HepG2 (cell line): ENCODE measurements at regions not wholly inside any gene's neighbourhood (a gene's known extent, or its start where the extent isn't known, plus 50 kb on each side); places are given as distances from the start of the nearest gene placed in this dataset.

Source experiments
- ATAC-seq: fragments of 200-7000 bp; cut with Tn5 transposase; 3 replicates; pipeline ENCODE4 v1.9.1; 2020; ENCODE audit warnings: mild to moderate bottlenecking, moderate library complexity
- BruUV-seq: library from RNA; stranded (reverse); fragments of 400-500 nt; replicated peaks from 2 replicates; lab custom pipeline; 2021; lab: Mats Ljungman, UMichigan
- CTCF ChIA-PET: fragments of 300-600 bp; formaldehyde crosslinking; extraction: SDS; loops from one replicate; lab custom pipeline; 2021; ENCODE audit warnings: low total read pairs, inconsistent platforms, low intra/inter-chr PET ratio; lab: Yijun Ruan, JAX
- POLR2A ChIA-PET: fragments of 350-600 bp; sonication (Branson Sonifier 250); formaldehyde crosslinking; loops from one replicate; lab custom pipeline; 2020; ENCODE audit warnings: antibody characterized with exemption, inconsistent platforms; lab: Yijun Ruan, JAX
- DNase-seq: peaks from one replicate; pipeline ENCODE4 v3.0.0-alpha.2; 2015; ENCODE audit warnings: low spot score
- FAIRE-seq: peaks from 3 replicates; lab custom pipeline; 2011; peaks lifted over from hg19 to GRCh38; lab: Jason Lieb, UNC
- H2AFZ ChIP-seq: one replicate; pipeline ENCODE4 v1.6.1; 2011; ENCODE audit warnings: low read length, inconsistent platforms
- H3K27ac ChIP-seq: fragments of 300-600 bp; 3 replicates; pipeline ENCODE4 v1.8.0; 2011; ENCODE audit warnings: mixed run types, mild to moderate bottlenecking, mixed read lengths, low read length, inconsistent platforms; ENCODE audit not compliant: insufficient read depth; ENCODE audit errors: extremely low read length
- H3K27me3 ChIP-seq, 2 experiments: fragments of 200-600 bp in 1 of 2; 2 replicates in 1 of 2; 3 replicates in 1 of 2; pipeline versions ENCODE4 v1.6.0 to v1.8.0; 2011; ENCODE audit warnings: low read length in 2 of 2, mild to moderate bottlenecking in 2 of 2, moderate library complexity in 2 of 2, inconsistent platforms in 1 of 2; ENCODE audit not compliant: insufficient read depth in 2 of 2, control insufficient read depth in 1 of 2
- H3K36me3 ChIP-seq, 2 experiments: fragments of 200-600 bp in 1 of 2; replicated peaks in 1 of 2; 2 replicates in 1 of 2; 3 replicates in 1 of 2; pipeline versions ENCODE4 v1.5.1 to v1.8.0; 2011; ENCODE audit warnings: low read length in 2 of 2, inconsistent platforms in 1 of 2; ENCODE audit not compliant: insufficient read depth in 2 of 2, control insufficient read depth in 1 of 2
- H3K4me1 ChIP-seq: 2 replicates; pipeline ENCODE4 v1.5.1; 2012; ENCODE audit warnings: low read length, inconsistent platforms; ENCODE audit not compliant: insufficient read depth
- H3K4me2 ChIP-seq: 2 replicates; pipeline ENCODE4 v1.6.0; 2011; ENCODE audit warnings: low read depth, low read length, inconsistent platforms
- H3K4me3 ChIP-seq, 3 experiments: fragments of 200-600 bp in 1 of 3; sonication (generic), shearing (Covaris generic) in 1 of 3; replicated peaks in 1 of 3; 2 replicates each; pipeline ENCODE4 v1.5.1; 2011 to 2016; ENCODE audit warnings: low read length in 3 of 3, inconsistent platforms in 2 of 3, low read depth in 2 of 3, mild to moderate bottlenecking in 2 of 3, control low read depth in 1 of 3, mixed read lengths in 1 of 3; ENCODE audit not compliant: insufficient read depth in 1 of 3
- H3K79me2 ChIP-seq: one replicate; pipeline ENCODE4 v1.6.1; 2011; ENCODE audit warnings: low read length, inconsistent platforms; ENCODE audit not compliant: insufficient read depth
- H3K9ac ChIP-seq: 2 replicates; pipeline ENCODE4 v1.6.0; 2011; ENCODE audit warnings: mild to moderate bottlenecking, low read depth, low read length, inconsistent platforms; ENCODE audit not compliant: insufficient read depth
- H3K9me3 ChIP-seq: 2 replicates; pipeline ENCODE4 v1.5.1; 2012; ENCODE audit warnings: mild to moderate bottlenecking, low read length
- H4K20me1 ChIP-seq: 2 replicates; pipeline ENCODE4 v1.6.0; 2011; ENCODE audit warnings: inconsistent platforms, mild to moderate bottlenecking, low read length, moderate library complexity; ENCODE audit not compliant: insufficient read depth
- SMARCC2 ChIP-seq: fragments of 450-650 bp; IDR thresholded peaks from 2 replicates; pipeline ENCODE4 v1.6.1; 2017; ENCODE audit warnings: antibody characterized with exemption, mild to moderate bottlenecking
- ZNF331 ChIP-seq: sonication (generic); formaldehyde crosslinking; IDR thresholded peaks from 2 replicates; pipeline ENCODE4 v1.4.0; 2020; ENCODE audit warnings: missing genetic modification reagents
- ZNF598 ChIP-seq: sonication (generic); formaldehyde crosslinking; IDR thresholded peaks from 2 replicates; pipeline ENCODE4 v1.5.1; 2020; ENCODE audit warnings: mild to moderate bottlenecking, missing genetic modification reagents, borderline replicate concordance
- WGBS: methylation state at CpG from one replicate; pipeline ENCODE4 v1.1.6; 2017; ENCODE audit warnings: low lambda C conversion rate; 5-methylcytosine and 5-hydroxymethylcytosine counted together
- in situ Hi-C: cut with HindIII; loops from 2 replicates; pipeline ENCODE4 v1.10.0; 2017; ENCODE audit warnings: low pct_unique_long_range_greater_than_20kb; ENCODE audit not compliant: extremely low pct_ligation_motif_present
- intact Hi-C: fragments of 100-400 bp; cut with micrococcal nuclease; formaldehyde crosslinking; loops from one replicate; pipeline ENCODE4 v1.10.0; 2022; ENCODE audit not compliant: unreplicated experiment
- TF ChIP-seq, protein P1 (sequence below): sonication (generic); formaldehyde crosslinking; IDR thresholded peaks from 2 replicates; pipeline ENCODE4 v1.4.0; 2020; ENCODE audit warnings: mild to moderate bottlenecking, missing genetic modification reagents

DNA sequence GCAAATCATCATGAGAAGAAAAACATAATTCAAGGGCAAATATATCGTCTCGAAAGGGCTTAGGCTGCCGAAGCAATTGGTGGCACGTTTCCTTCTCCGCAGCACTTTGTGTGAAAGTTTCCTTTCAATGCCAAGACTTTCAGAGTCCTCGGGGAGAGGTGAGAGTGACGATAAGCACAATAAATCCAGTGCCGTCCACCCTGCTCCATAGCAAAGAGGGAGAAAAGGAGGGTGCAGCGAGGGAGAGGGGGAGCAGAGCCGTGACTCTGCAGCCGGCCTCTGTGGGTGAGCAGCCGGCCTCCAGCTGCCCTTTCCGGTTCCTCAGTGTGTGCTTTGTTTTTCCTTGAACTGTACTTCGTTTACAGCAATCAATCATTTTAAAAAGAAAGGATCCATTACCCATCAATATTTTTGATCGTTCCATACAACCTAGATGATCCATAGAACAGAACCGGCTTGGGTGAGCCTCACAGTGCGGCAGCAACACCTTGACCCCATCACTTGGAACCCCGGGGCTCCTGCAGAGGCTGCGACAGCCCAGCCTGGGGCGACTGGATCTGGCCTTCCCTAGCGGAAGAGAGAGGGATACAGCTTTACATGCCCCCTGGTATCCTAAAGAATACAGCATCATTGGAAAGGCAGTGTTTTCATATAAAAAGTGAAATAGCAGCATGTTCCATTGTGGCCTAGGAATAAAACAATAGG lies 247.0 kb upstream of the IRX4 start:
- no peak overlapping the region for H3K9ac ChIP-seq
- no peaks in the 10 kb centered on the region for H4K20me1 ChIP-seq
- peaks cover 5 to 57% of the 10 kb centered on the region in 2 experiments; a peak in 3 of 5 replicates for H3K27me3 ChIP-seq
- H3K4me1 ChIP-seq, result peaks cover 20% of the 10 kb centered on the region
- H3K36me3 ChIP-seq, result no peaks in the 10 kb centered on the region
- 32% methylated on average over 21 of the region's 21 CpGs for WGBS
- H3K9me3 ChIP-seq, result no peaks in the 10 kb centered on the region
- BruUV-seq, result no TSS peak
- no peak overlapping the region for H3K4me3 ChIP-seq
- in situ Hi-C loops, result no loop called here
- H3K27ac ChIP-seq, result no peak overlapping the region
- no peaks in the 10 kb centered on the region for H3K79me2 ChIP-seq
- DNase-seq, result no peak
- CTCF ChIA-PET, result no interaction called here
- ATAC-seq, result no peak
- intact Hi-C loops, result no loop called here
- no peak overlapping the region for H2AFZ ChIP-seq
- H3K4me2 ChIP-seq, result no peak overlapping the region
- POLR2A ChIA-PET, result no interaction called here
- no peak for TF ChIP-seq ZNF331 (CRISPR knock-in tag)
- TF ChIP-seq, protein P1, sequence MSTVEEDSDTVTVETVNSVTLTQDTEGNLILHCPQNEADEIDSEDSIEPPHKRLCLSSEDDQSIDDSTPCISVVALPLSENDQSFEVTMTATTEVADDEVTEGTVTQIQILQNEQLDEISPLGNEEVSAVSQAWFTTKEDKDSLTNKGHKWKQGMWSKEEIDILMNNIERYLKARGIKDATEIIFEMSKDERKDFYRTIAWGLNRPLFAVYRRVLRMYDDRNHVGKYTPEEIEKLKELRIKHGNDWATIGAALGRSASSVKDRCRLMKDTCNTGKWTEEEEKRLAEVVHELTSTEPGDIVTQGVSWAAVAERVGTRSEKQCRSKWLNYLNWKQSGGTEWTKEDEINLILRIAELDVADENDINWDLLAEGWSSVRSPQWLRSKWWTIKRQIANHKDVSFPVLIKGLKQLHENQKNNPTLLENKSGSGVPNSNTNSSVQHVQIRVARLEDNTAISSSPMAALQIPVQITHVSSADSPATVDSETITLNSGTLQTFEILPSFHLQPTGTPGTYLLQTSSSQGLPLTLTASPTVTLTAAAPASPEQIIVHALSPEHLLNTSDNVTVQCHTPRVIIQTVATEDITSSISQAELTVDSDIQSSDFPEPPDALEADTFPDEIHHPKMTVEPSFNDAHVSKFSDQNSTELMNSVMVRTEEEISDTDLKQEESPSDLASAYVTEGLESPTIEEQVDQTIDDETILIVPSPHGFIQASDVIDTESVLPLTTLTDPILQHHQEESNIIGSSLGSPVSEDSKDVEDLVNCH, result no peak
- TF ChIP-seq, all 625 proteins: peak for 0
- FAIRE-seq, result no peak

DNA sequence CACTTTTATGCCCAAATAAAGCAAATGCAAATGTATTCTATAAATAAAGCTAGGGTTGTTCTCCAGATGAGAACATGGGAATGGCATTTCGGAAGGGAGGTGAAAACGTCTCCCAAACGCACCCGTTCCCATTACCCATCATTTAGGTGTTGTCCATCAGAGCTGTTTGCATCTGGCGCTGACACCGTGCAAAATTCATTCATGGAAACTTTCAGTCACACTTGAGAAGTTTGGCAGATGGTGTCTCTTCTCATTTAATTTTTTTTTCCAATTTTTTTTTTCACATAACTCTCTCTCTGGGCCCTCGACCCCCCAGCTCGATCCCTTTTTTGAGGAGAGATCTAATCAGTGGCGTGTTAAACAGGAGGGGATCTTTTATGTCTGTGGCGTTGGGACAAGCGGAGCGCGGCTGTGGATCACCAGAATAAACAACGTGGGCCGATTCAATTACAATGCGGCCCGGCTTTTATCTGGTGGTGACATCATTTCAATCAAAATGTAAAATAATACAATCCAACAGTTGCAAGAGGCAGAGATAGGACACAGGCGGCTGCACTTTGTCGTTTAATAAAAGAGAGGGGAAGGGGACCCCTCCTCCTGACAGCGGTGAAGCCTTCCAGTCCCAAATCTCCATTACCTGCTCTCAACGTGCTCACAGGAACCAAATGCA lies 246.1 kb upstream of the IRX4 start:
- no peaks in the 10 kb centered on the region for H3K79me2 ChIP-seq
- no peak for TF ChIP-seq SMARCC2
- TF ChIP-seq ZNF598 (CRISPR knock-in tag), result no peak
- POLR2A ChIA-PET, result no interaction called here
- intact Hi-C loops, result no loop called here
- H3K27me3 ChIP-seq, result peaks cover 5 to 51% of the 10 kb centered on the region in 2 experiments; a peak in 3 of 5 replicates
- no peaks in the 10 kb centered on the region for H4K20me1 ChIP-seq
- no peak overlapping the region for H3K4me3 ChIP-seq
- H3K27ac ChIP-seq, result no peak overlapping the region
- DNase-seq, result no peak
- no TSS peak for BruUV-seq
- H3K9me3 ChIP-seq, result no peaks in the 10 kb centered on the region
- no peak overlapping the region for H3K4me2 ChIP-seq
- 36% methylated on average over 21 of the region's 21 CpGs for WGBS
- no peak overlapping the region for H3K9ac ChIP-seq
- no peak for FAIRE-seq
- H2AFZ ChIP-seq, result no peak overlapping the region
- H3K36me3 ChIP-seq, result no peaks in the 10 kb centered on the region
- in situ Hi-C loops, result no loop called here
- CTCF ChIA-PET, result no interaction called here
- peaks cover 11% of the 10 kb centered on the region; the same call in 1 of the 2 replicates for H3K4me1 ChIP-seq
- no peak for ATAC-seq
